Gastroesophageal sphincter (tissue), 4 donors: ENCODE measurements at regions not wholly inside any gene's neighbourhood (a gene's known extent, or its start where the extent isn't known, plus 50 kb on each side); places are given as distances from the start of the nearest gene placed in this dataset.

ENCODE experiments used
- ATAC-seq: fragments of 150-250 bp; one replicate; pipeline ENCODE4 v1.9.1; 2016; ENCODE audit warnings: mild to moderate bottlenecking, moderate library complexity
- H3K27ac ChIP-seq, 4 donors: fragments of 200-600 bp; sonication (generic) in 3 of 4; 1 replicate in 3 of 4; 2 replicates in 1 of 4; pipeline ENCODE4 v1.5.1; 2016 to 2019
- H3K27me3 ChIP-seq: fragments of 200-600 bp; sonication (generic); one replicate; pipeline ENCODE4 v1.5.1; 2019
- H3K36me3 ChIP-seq, 2 donors: fragments of 200-600 bp; sonication (generic); one replicate each; pipeline ENCODE4 v1.5.1; 2019; ENCODE audit warnings: control low read depth in 1 of 2
- H3K4me1 ChIP-seq, 3 donors: fragments of 200-600 bp; sonication (generic); 1 replicate in 2 of 3; 2 replicates in 1 of 3; pipeline ENCODE4 v1.5.1; 2016 to 2019; ENCODE audit warnings: control low read depth in 2 of 3
- H3K4me3 ChIP-seq, 2 donors: fragments of 200-600 bp; sonication (generic); one replicate each; pipeline ENCODE4 v1.5.1; 2019; ENCODE audit warnings: mild to moderate bottlenecking in 1 of 2, moderate library complexity in 1 of 2
- H3K9me3 ChIP-seq, 3 donors: fragments of 200-600 bp; sonication (generic); one replicate each; pipeline ENCODE4 v1.5.1; 2017 to 2019; ENCODE audit warnings: control low read depth in 2 of 3
- CTCF ChIP-seq, 4 experiments: fragments of 200-600 bp in 2 of 4; fragments of 450-650 bp in 2 of 4; sonication (generic) in 1 of 4; IDR thresholded peaks; one replicate each; pipeline ENCODE4 v1.5.1; 2017 to 2019; ENCODE audit warnings: antibody characterized with exemption in 4 of 4, mild to moderate bottlenecking in 2 of 4, moderate library complexity in 2 of 4
- EP300 ChIP-seq: sonication (generic); formaldehyde crosslinking; IDR thresholded peaks from one replicate; pipeline ENCODE4 v1.6.1; 2017; ENCODE audit warnings: antibody characterized with exemption, mild to moderate bottlenecking
- POLR2A ChIP-seq, 2 donors: fragments of 450-650 bp; IDR thresholded peaks; one replicate each; pipeline ENCODE4 v1.6.1; 2017; ENCODE audit warnings: antibody characterized with exemption in 2 of 2, mild to moderate bottlenecking in 2 of 2, moderate library complexity in 1 of 2
- POLR2AphosphoS5 ChIP-seq: sonication (generic); formaldehyde crosslinking; IDR thresholded peaks from one replicate; pipeline ENCODE4 v1.6.1; 2017; ENCODE audit warnings: antibody characterized with exemption
- WGBS, 2 donors: methylation state at CpG; one replicate each; pipeline ENCODE4 v1.1.5; 2018; ENCODE audit warnings: low coverage in 1 of 2; 5-methylcytosine and 5-hydroxymethylcytosine counted together

- Histone ChIP-seq H3K36me3 (no peaks in the 10 kb centered on the region), H3K9me3 (no peaks in the 10 kb centered on the region), H3K27me3 (no peaks in the 10 kb centered on the region), H3K4me3 (no peak overlapping the region), H3K4me1 (no peaks in the 10 kb centered on the region), H3K27ac (peak overlapping the region in 2 of 4 donors; percentile 9 to 29)
- ATAC-seq = peak; percentile 69
- TF ChIP-seq POLR2A (IDR thresholded peaks at IDR 0.05) (no peak), POLR2AphosphoS5 (peak; percentile 89)
- WGBS, 2 donors = 43% methylated on average over 1 of the region's 1 CpG; no CpG with 5 or more reads in 1 of the 2 donors
Measured at GRCh38 chr9:12923468-12924009, 148.7 kb downstream of the LURAP1L start.

GRCh38 chr9:12930906-12931305 is 156.1 kb downstream of the LURAP1L start:
- no peak for ATAC-seq
- 76 to 100% methylated on average over 1 to 2 of the region's 4 CpGs for WGBS, 2 donors

GRCh38 chr9:12933957-12934356 is 159.1 kb downstream of the LURAP1L start:
- Histone ChIP-seq H3K27me3 (no peaks in the 10 kb centered on the region), H3K4me3 (no peak overlapping the region), H3K36me3 (no peaks in the 10 kb centered on the region), H3K4me1 (peaks cover 0 to 4% (median 0%) of the 10 kb centered on the region in 3 donors), H3K9me3 (no peaks in the 10 kb centered on the region), H3K27ac (no peak overlapping the region)
- WGBS, 2 donors = 60 to 85% methylated on average over 1 to 2 of the region's 2 CpGs
- no peak for ATAC-seq
- no peak for TF ChIP-seq POLR2A (IDR thresholded peaks at IDR 0.05)
- TF ChIP-seq EP300 = no peak
- no peak for TF ChIP-seq POLR2AphosphoS5
- TF ChIP-seq CTCF (IDR thresholded peaks at IDR 0.05) = no peak

More at GRCh38 chr9:12930906-12931305, 156.1 kb downstream of the LURAP1L start:
- no peak overlapping the region for H3K27ac ChIP-seq
- H3K27me3 ChIP-seq = no peaks in the 10 kb centered on the region
- H3K4me1 ChIP-seq = peaks cover 0 to 4% (median 0%) of the 10 kb centered on the region in 3 donors
- no peaks in the 10 kb centered on the region for H3K9me3 ChIP-seq
- H3K36me3 ChIP-seq = no peaks in the 10 kb centered on the region
- H3K4me3 ChIP-seq = no peak overlapping the region
- TF ChIP-seq EP300 (no peak), CTCF (IDR thresholded peaks at IDR 0.05) (no peak), POLR2AphosphoS5 (no peak), POLR2A (IDR thresholded peaks at IDR 0.05) (no peak)

GRCh38 chr9:12934545-12935272 is 159.9 kb downstream of the LURAP1L start:
- WGBS, 2 donors = 77 to 82% methylated on average over 2 to 6 of the region's 6 CpGs
- TF ChIP-seq POLR2A (IDR thresholded peaks at IDR 0.05) = no peak
- TF ChIP-seq POLR2AphosphoS5 = no peak
- no peak for TF ChIP-seq EP300
- TF ChIP-seq CTCF (IDR thresholded peaks at IDR 0.05) = no peak
- Histone ChIP-seq H3K27ac (no peak overlapping the region), H3K9me3 (no peaks in the 10 kb centered on the region), H3K4me1 (peaks cover 0 to 4% (median 0%) of the 10 kb centered on the region in 3 donors), H3K4me3 (no peak overlapping the region), H3K36me3 (no peaks in the 10 kb centered on the region), H3K27me3 (no peaks in the 10 kb centered on the region)
- ATAC-seq = no peak

GRCh38 chr9:12935714-12936113 is 160.9 kb downstream of the LURAP1L start:
- no peaks in the 10 kb centered on the region for H3K36me3 ChIP-seq
- H3K9me3 ChIP-seq = no peaks in the 10 kb centered on the region
- WGBS, 2 donors = 68 to 83% methylated on average over 2 of the region's 2 CpGs
- TF ChIP-seq POLR2A (IDR thresholded peaks at IDR 0.05) = no peak
- no peak for TF ChIP-seq EP300
- no peak for TF ChIP-seq POLR2AphosphoS5
- peaks cover 0 to 4% (median 0%) of the 10 kb centered on the region in 3 donors for H3K4me1 ChIP-seq
- H3K27ac ChIP-seq = no peak overlapping the region
- no peaks in the 10 kb centered on the region for H3K27me3 ChIP-seq
- H3K4me3 ChIP-seq = no peak overlapping the region
- ATAC-seq = peak; percentile 50

GRCh38 chr9:12954441-12954840 is 179.6 kb downstream of the LURAP1L start:
- WGBS, 2 donors = 92 to 100% methylated on average over 4 of the region's 4 CpGs
- Histone ChIP-seq H3K36me3 (no peaks in the 10 kb centered on the region), H3K27me3 (no peaks in the 10 kb centered on the region), H3K4me3 (no peak overlapping the region), H3K4me1 (peaks cover 0 to 14% (median 0%) of the 10 kb centered on the region in 3 donors), H3K27ac (no peak overlapping the region), H3K9me3 (peaks cover 0 to 8% (median 0%) of the 10 kb centered on the region in 3 donors)
- no peak for TF ChIP-seq POLR2A (IDR thresholded peaks at IDR 0.05)
- no peak for TF ChIP-seq POLR2AphosphoS5
- no peak for TF ChIP-seq CTCF (IDR thresholded peaks at IDR 0.05)
- TF ChIP-seq EP300 = no peak
- ATAC-seq = no peak
